MCF 10A (cell line): ENCODE measurements at regions not wholly inside any gene's neighbourhood (a gene's known extent, or its start where the extent isn't known, plus 50 kb on each side); places are given as distances from the start of the nearest gene placed in this dataset.
A peak's percentile ranks its signal among the peaks of the same experiment; 100 is the strongest.

Experiments used
- BruUV-seq: library from RNA; stranded (reverse); fragments of 400-500 nt; replicated peaks from 2 replicates; lab custom pipeline; 2021; lab: Mats Ljungman, UMichigan
- CTCF ChIA-PET: fragments of 300-600 bp; sonication (Branson Sonifier 250); formaldehyde crosslinking; extraction: SDS; loops from one replicate; lab custom pipeline; 2021; ENCODE audit warnings: antibody characterized with exemption, inconsistent platforms; lab: Yijun Ruan, JAX
- POLR2A ChIA-PET: fragments of 300-600, 350-650 bp; sonication (Branson Sonifier 250); formaldehyde crosslinking; extraction: SDS; loops from one replicate; lab custom pipeline; 2020; ENCODE audit warnings: antibody characterized with exemption, inconsistent platforms; lab: Yijun Ruan, JAX
- DNase-seq: peaks from one replicate; pipeline ENCODE4 v3.0.0-alpha.2; 2018; ENCODE audit not compliant: unreplicated experiment
- H3K27ac Mint-ChIP-seq: one replicate; pipeline ENCODE4 v1.8.0; 2022; ENCODE audit warnings: mild to moderate bottlenecking, low read depth, mixed read lengths; ENCODE audit not compliant: unreplicated experiment
- H3K27me3 Mint-ChIP-seq: one replicate; pipeline ENCODE4 v1.8.0; 2022; ENCODE audit warnings: mixed read lengths; ENCODE audit not compliant: insufficient read depth, unreplicated experiment
- H3K36me3 Mint-ChIP-seq: one replicate; pipeline ENCODE4 v1.8.0; 2022; ENCODE audit warnings: mild to moderate bottlenecking, moderate library complexity, mixed read lengths; ENCODE audit not compliant: insufficient read depth, unreplicated experiment
- H3K4me1 Mint-ChIP-seq: one replicate; pipeline ENCODE4 v1.8.0; 2022; ENCODE audit warnings: mixed read lengths; ENCODE audit not compliant: insufficient read depth, unreplicated experiment
- H3K4me3 Mint-ChIP-seq: one replicate; pipeline ENCODE4 v1.8.0; 2022; ENCODE audit warnings: mild to moderate bottlenecking, moderate library complexity, mixed read lengths; ENCODE audit not compliant: unreplicated experiment
- H3K9me3 Mint-ChIP-seq: one replicate; pipeline ENCODE4 v1.8.0; 2022; ENCODE audit warnings: mixed read lengths; ENCODE audit not compliant: unreplicated experiment
- intact Hi-C: fragments of 100-400 bp; cut with micrococcal nuclease; formaldehyde crosslinking; loops from 2 replicates; pipeline ENCODE4 v1.14.1; 2022
- TF ChIP-seq, protein P1 (sequence below): fragments of 200-600 bp; IDR thresholded peaks from one replicate; pipeline ENCODE4 v1.8.0; 2022; ENCODE audit warnings: antibody characterized with exemption, mild to moderate bottlenecking; ENCODE audit not compliant: unreplicated experiment

- TF ChIP-seq, protein P1, sequence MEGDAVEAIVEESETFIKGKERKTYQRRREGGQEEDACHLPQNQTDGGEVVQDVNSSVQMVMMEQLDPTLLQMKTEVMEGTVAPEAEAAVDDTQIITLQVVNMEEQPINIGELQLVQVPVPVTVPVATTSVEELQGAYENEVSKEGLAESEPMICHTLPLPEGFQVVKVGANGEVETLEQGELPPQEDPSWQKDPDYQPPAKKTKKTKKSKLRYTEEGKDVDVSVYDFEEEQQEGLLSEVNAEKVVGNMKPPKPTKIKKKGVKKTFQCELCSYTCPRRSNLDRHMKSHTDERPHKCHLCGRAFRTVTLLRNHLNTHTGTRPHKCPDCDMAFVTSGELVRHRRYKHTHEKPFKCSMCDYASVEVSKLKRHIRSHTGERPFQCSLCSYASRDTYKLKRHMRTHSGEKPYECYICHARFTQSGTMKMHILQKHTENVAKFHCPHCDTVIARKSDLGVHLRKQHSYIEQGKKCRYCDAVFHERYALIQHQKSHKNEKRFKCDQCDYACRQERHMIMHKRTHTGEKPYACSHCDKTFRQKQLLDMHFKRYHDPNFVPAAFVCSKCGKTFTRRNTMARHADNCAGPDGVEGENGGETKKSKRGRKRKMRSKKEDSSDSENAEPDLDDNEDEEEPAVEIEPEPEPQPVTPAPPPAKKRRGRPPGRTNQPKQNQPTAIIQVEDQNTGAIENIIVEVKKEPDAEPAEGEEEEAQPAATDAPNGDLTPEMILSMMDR, result no peak
- Mint-ChIP-seq H3K27me3 (no peaks in the 10 kb centered on the region), H3K9me3 (no peaks in the 10 kb centered on the region), H3K4me3 (no peak overlapping the region), H3K4me1 (no peaks in the 10 kb centered on the region), H3K27ac (no peak overlapping the region), H3K36me3 (no peaks in the 10 kb centered on the region)
- intact Hi-C loops, result no loop called here
- BruUV-seq, result no TSS peak
- no peak for DNase-seq
- POLR2A ChIA-PET, result interaction anchor here (0.6 kb wide), 1 partner anchor 72 kb away, joined by 3 read pairs; no protein-coding TSS in a partner anchor
- CTCF ChIA-PET, result interaction anchor here (0.6 to 0.7 kb wide), 2 partner anchors 23 to 46 kb away, joined by 3 to 6 read pairs; no protein-coding TSS in a partner anchor
Observed at GRCh38 chr10:62655337-62655994, 149.1 kb upstream of the ADO start.

- H3K9me3 Mint-ChIP-seq, result no peaks in the 10 kb centered on the region
- TF ChIP-seq, protein P1, result no peak
- H3K4me1 Mint-ChIP-seq, result no peaks in the 10 kb centered on the region
- no peak overlapping the region for H3K4me3 Mint-ChIP-seq
- no peaks in the 10 kb centered on the region for H3K27me3 Mint-ChIP-seq
- no peak overlapping the region for H3K27ac Mint-ChIP-seq
- CTCF ChIA-PET, result interaction anchor here (0.7 kb wide), 1 partner anchor 437 kb away, joined by 3 read pairs; no protein-coding TSS in a partner anchor
- POLR2A ChIA-PET, result no interaction called here
- no TSS peak for BruUV-seq
- intact Hi-C loops, result no loop called here
- H3K36me3 Mint-ChIP-seq, result no peaks in the 10 kb centered on the region
- DNase-seq, result no peak
Observed at GRCh38 chr10:62657244-62657835, 147.2 kb upstream of the ADO start.

DNA sequence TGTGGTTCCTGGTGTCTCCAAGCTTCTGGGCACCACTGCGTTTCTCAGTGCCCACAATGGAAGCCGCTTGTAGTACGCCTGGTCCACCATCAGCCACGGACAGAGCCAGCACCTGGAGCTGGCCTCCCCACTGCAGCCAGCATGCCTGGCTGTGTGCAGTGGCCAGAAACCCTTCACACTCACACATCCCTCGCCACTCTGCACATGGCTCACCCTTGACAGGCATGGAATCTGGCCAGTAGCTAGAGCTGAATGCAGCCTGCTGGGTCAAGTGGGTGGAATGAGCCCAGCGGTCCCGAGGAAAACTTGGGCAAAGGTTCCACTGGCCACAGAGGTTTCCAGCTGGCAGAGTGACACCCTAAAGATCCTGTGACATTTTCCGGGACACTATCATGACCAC is 146.0 kb upstream of the ADO start:
- CTCF ChIA-PET, result interaction anchor here (0.5 kb wide), 1 partner anchor 336 kb away, joined by 3 read pairs; no protein-coding TSS in a partner anchor
- intact Hi-C loops, result no loop called here
- H3K9me3 Mint-ChIP-seq, result no peaks in the 10 kb centered on the region
- no peak overlapping the region for H3K27ac Mint-ChIP-seq
- no peak for DNase-seq
- no peaks in the 10 kb centered on the region for H3K36me3 Mint-ChIP-seq
- H3K4me3 Mint-ChIP-seq, result no peak overlapping the region
- no TSS peak for BruUV-seq
- peaks cover 2% of the 10 kb centered on the region for H3K27me3 Mint-ChIP-seq
- TF ChIP-seq, protein P1, result no peak
- POLR2A ChIA-PET, result no interaction called here
- H3K4me1 Mint-ChIP-seq, result no peaks in the 10 kb centered on the region

DNA sequence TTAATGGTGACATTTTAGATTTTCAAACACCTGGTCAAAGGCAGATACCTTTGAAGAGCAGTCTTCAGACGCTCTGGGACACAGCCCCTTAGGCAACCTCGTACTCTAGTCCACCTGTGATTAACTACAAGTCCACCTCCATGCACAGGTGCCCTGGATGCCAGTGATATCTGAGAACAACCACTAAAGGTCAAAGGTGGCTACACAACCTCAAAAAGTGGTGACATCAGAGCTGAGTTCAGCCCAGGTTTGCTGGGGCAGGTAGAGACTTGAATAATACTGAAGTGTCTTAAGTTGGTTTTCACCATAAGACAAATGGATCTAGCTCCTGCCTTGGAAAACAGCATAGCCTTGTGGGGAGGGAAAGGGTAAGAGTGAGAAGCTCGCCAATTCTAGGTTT is 143.4 kb upstream of the ADO start:
- no peak overlapping the region for H3K27ac Mint-ChIP-seq
- intact Hi-C loops, result no loop called here
- ChIA-PET POLR2A (interaction anchor here (0.7 to 1.4 kb wide), 3 partner anchors 14 to 144 kb away, joined by 3 read pairs; no protein-coding TSS in a partner anchor), CTCF (interaction anchor here (0.6 to 1.1 kb wide), 3 partner anchors 49 to 221 kb away, joined by 3 read pairs; no protein-coding TSS in a partner anchor)
- no peaks in the 10 kb centered on the region for H3K4me1 Mint-ChIP-seq
- TF ChIP-seq, protein P1, result no peak
- H3K27me3 Mint-ChIP-seq, result peaks cover 15% of the 10 kb centered on the region
- no peaks in the 10 kb centered on the region for H3K9me3 Mint-ChIP-seq
- no peak overlapping the region for H3K4me3 Mint-ChIP-seq
- H3K36me3 Mint-ChIP-seq, result no peaks in the 10 kb centered on the region
- BruUV-seq, result no TSS peak
- DNase-seq, result peak; percentile 12
